Tibial nerve (tissue), 4 donors: ENCODE measurements at regions not wholly inside any gene's neighbourhood (a gene's known extent, or its start where the extent isn't known, plus 50 kb on each side); places are given as distances from the start of the nearest gene placed in this dataset.

Source experiments
- DNase-seq, 2 donors: peaks; one replicate each; pipeline ENCODE4 v3.0.0-alpha.2; 2019; ENCODE audit warnings: low spot score in 2 of 2
- H3K27ac ChIP-seq, 4 donors: fragments of 200-600 bp; sonication (generic) in 3 of 4; one replicate each; pipeline ENCODE4 v1.5.1; 2017 to 2019; ENCODE audit warnings: mild to moderate bottlenecking in 1 of 4
- H3K27me3 ChIP-seq, 2 donors: fragments of 200-600 bp; sonication (generic) in 1 of 2; one replicate each; pipeline versions ENCODE4 v1.5.1 to v1.6.0; 2017 to 2019
- H3K36me3 ChIP-seq, 3 donors: fragments of 200-600 bp; sonication (generic); one replicate each; pipeline ENCODE4 v1.5.1; 2018 to 2019
- H3K4me1 ChIP-seq, 4 donors: fragments of 200-600 bp; sonication (generic) in 3 of 4; one replicate each; pipeline ENCODE4 v1.5.1; 2017 to 2019
- H3K4me3 ChIP-seq, 4 donors: fragments of 200-600 bp; sonication (generic) in 3 of 4; one replicate each; pipeline ENCODE4 v1.5.1; 2017 to 2019; ENCODE audit warnings: mild to moderate bottlenecking in 1 of 4, moderate library complexity in 1 of 4
- H3K9me3 ChIP-seq, 4 donors: fragments of 200-600 bp; sonication (generic) in 3 of 4; one replicate each; pipeline ENCODE4 v1.5.1; 2017 to 2019
- CTCF ChIP-seq, 5 experiments: fragments of 200-600 bp in 3 of 5; fragments of 450-650 bp in 2 of 5; sonication (generic) in 3 of 5; IDR thresholded peaks; one replicate each; pipeline ENCODE4 v1.5.1; 2016 to 2019; ENCODE audit warnings: antibody characterized with exemption in 5 of 5, mild to moderate bottlenecking in 3 of 5, moderate library complexity in 2 of 5
- EP300 ChIP-seq, 2 donors: sonication (generic); formaldehyde crosslinking; IDR thresholded peaks; one replicate each; pipeline ENCODE4 v1.6.1; 2017; ENCODE audit warnings: antibody characterized with exemption in 2 of 2, mild to moderate bottlenecking in 1 of 2
- POLR2A ChIP-seq, 2 donors: fragments of 450-650 bp; IDR thresholded peaks; one replicate each; pipeline ENCODE4 v1.6.1; 2017; ENCODE audit warnings: antibody characterized with exemption in 2 of 2, mild to moderate bottlenecking in 2 of 2, moderate library complexity in 2 of 2
- WGBS, 2 donors: methylation state at CpG; one replicate each; pipeline ENCODE4 v1.1.5; 2018; 5-methylcytosine and 5-hydroxymethylcytosine counted together

- TF ChIP-seq CTCF (IDR thresholded peaks at IDR 0.05) (no peak), EP300 (IDR thresholded peaks at IDR 0.05) (no peak), POLR2A (IDR thresholded peaks at IDR 0.05) (no peak)
- Histone ChIP-seq H3K4me3 (no peak overlapping the region), H3K4me1 (no peaks in the 10 kb centered on the region), H3K9me3 (no peaks in the 10 kb centered on the region), H3K36me3 (no peaks in the 10 kb centered on the region), H3K27ac (no peak overlapping the region), H3K27me3 (no peaks in the 10 kb centered on the region)
- DNase-seq, result no peak
- WGBS, 2 donors, result 89 to 95% methylated on average over 1 of the region's 1 CpG
Observed at GRCh38 chr7:54390565-54390964, 151.6 kb upstream of the VSTM2A start.

GRCh38 chr7:54392935-54393334 is 149.2 kb upstream of the VSTM2A start:
- H3K4me1 ChIP-seq, result no peaks in the 10 kb centered on the region
- no peak overlapping the region for H3K4me3 ChIP-seq
- H3K27ac ChIP-seq, result no peak overlapping the region
- H3K36me3 ChIP-seq, result no peaks in the 10 kb centered on the region
- DNase-seq, result no peak
- WGBS, 2 donors, result 65 to 66% methylated on average over 2 of the region's 2 CpGs
- no peaks in the 10 kb centered on the region for H3K9me3 ChIP-seq
- TF ChIP-seq POLR2A (IDR thresholded peaks at IDR 0.05), result no peak
- TF ChIP-seq EP300 (IDR thresholded peaks at IDR 0.05), result no peak
- no peak for TF ChIP-seq CTCF (IDR thresholded peaks at IDR 0.05)
- H3K27me3 ChIP-seq, result no peaks in the 10 kb centered on the region

GRCh38 chr7:54394834-54395233 is 147.3 kb upstream of the VSTM2A start:
- no peak for DNase-seq
- TF ChIP-seq EP300 (IDR thresholded peaks at IDR 0.05) (no peak), CTCF (IDR thresholded peaks at IDR 0.05) (no peak), POLR2A (IDR thresholded peaks at IDR 0.05) (no peak)
- Histone ChIP-seq H3K4me3 (no peak overlapping the region), H3K36me3 (no peaks in the 10 kb centered on the region), H3K9me3 (no peaks in the 10 kb centered on the region), H3K27ac (no peak overlapping the region), H3K27me3 (no peaks in the 10 kb centered on the region), H3K4me1 (no peaks in the 10 kb centered on the region)
- WGBS, 2 donors, result 83 to 85% methylated on average over 4 of the region's 4 CpGs

GRCh38 chr7:54397836-54398612 is 144.2 kb upstream of the VSTM2A start:
- Histone ChIP-seq H3K4me3 (no peak overlapping the region), H3K27ac (no peak overlapping the region), H3K27me3 (no peaks in the 10 kb centered on the region), H3K36me3 (no peaks in the 10 kb centered on the region), H3K9me3 (no peaks in the 10 kb centered on the region), H3K4me1 (no peaks in the 10 kb centered on the region)
- DNase-seq, result no peak
- 87 to 91% methylated on average over 6 of the region's 6 CpGs for WGBS, 2 donors
- TF ChIP-seq POLR2A (IDR thresholded peaks at IDR 0.05) (no peak), EP300 (IDR thresholded peaks at IDR 0.05) (no peak), CTCF (IDR thresholded peaks at IDR 0.05) (no peak)

- no peaks in the 10 kb centered on the region for H3K36me3 ChIP-seq
- 75 to 84% methylated on average over 5 of the region's 5 CpGs for WGBS, 2 donors
- no peaks in the 10 kb centered on the region for H3K4me1 ChIP-seq
- no peak overlapping the region for H3K4me3 ChIP-seq
- H3K27ac ChIP-seq, result no peak overlapping the region
- no peaks in the 10 kb centered on the region for H3K27me3 ChIP-seq
- TF ChIP-seq POLR2A (IDR thresholded peaks at IDR 0.05) (no peak), CTCF (IDR thresholded peaks at IDR 0.05) (no peak), EP300 (IDR thresholded peaks at IDR 0.05) (no peak)
- DNase-seq, result no peak
- no peaks in the 10 kb centered on the region for H3K9me3 ChIP-seq
Observed at GRCh38 chr7:54398863-54399262, 143.3 kb upstream of the VSTM2A start.
